Panc1 (cell line): ENCODE measurements at regions not wholly inside any gene's neighbourhood (a gene's known extent, or its start where the extent isn't known, plus 50 kb on each side); places are given as distances from the start of the nearest gene placed in this dataset.

Source experiments
- ATAC-seq: fragments of 200-7000 bp; cut with Tn5 transposase; 2 replicates; pipeline ENCODE4 v1.9.1; 2020; ENCODE audit warnings: mild to moderate bottlenecking, moderate library complexity
- BruUV-seq: library from RNA; stranded (reverse); fragments of 400-500 nt; replicated peaks from 2 replicates; lab custom pipeline; 2021; lab: Mats Ljungman, UMichigan
- CTCF ChIA-PET: fragments of 300-600 bp; sonication (Branson Sonifier 250); formaldehyde crosslinking; loops from one replicate; lab custom pipeline; 2022; ENCODE audit warnings: antibody characterized with exemption; lab: Charles Lee
- POLR2A ChIA-PET: fragments of 300-600 bp; sonication (Branson Sonifier 250); formaldehyde crosslinking; loops from one replicate; lab custom pipeline; 2022; ENCODE audit warnings: antibody characterized with exemption; lab: Charles Lee
- DNase-seq: peaks from one replicate; pipeline ENCODE4 v3.0.0-alpha.2; 2010; ENCODE audit warnings: low read depth, low spot score
- H3K27ac ChIP-seq: 2 replicates; pipeline ENCODE4 v1.5.1; 2011; ENCODE audit warnings: mild to moderate bottlenecking, low read length, inconsistent platforms
- H3K27me3 ChIP-seq: fragments of 200-500 bp; sonication (Bioruptor generic); 2 replicates; pipeline ENCODE4 v1.6.0; 2014; ENCODE audit warnings: low read length, inconsistent platforms; ENCODE audit not compliant: control insufficient read depth, insufficient read depth
- H3K36me3 ChIP-seq: fragments of 200-500 bp; sonication (Bioruptor generic); 2 replicates; pipeline ENCODE4 v1.5.1; 2014; ENCODE audit warnings: inconsistent platforms, mild to moderate bottlenecking, low read length, moderate library complexity; ENCODE audit not compliant: control insufficient read depth, insufficient read depth
- H3K4me1 ChIP-seq: 2 replicates; pipeline ENCODE4 v1.5.1; 2011; ENCODE audit warnings: inconsistent platforms, mild to moderate bottlenecking, low read length, moderate library complexity; ENCODE audit not compliant: control insufficient read depth, insufficient read depth
- H3K4me3 ChIP-seq, 2 experiments: 2 replicates each; pipeline ENCODE4 v1.5.1; 2011 to 2012; ENCODE audit warnings: low read depth in 2 of 2, low read length in 2 of 2, mild to moderate bottlenecking in 2 of 2, inconsistent platforms in 1 of 2, moderate library complexity in 1 of 2
- H3K9me3 ChIP-seq: fragments of 200-500 bp; sonication (Bioruptor generic); 2 replicates; pipeline ENCODE4 v1.5.1; 2014; ENCODE audit warnings: low read depth, mild to moderate bottlenecking, inconsistent platforms, low read length, moderate library complexity; ENCODE audit not compliant: control insufficient read depth, insufficient read depth
- POLR2AphosphoS5 ChIP-seq: IDR thresholded peaks from 2 replicates; pipeline ENCODE4 v1.6.1; 2012; ENCODE audit warnings: mild to moderate bottlenecking, low read depth, low read length, moderate library complexity
- REST ChIP-seq, 2 experiments: IDR thresholded peaks; 2 replicates each; pipeline ENCODE4 v1.6.1; 2011 to 2012; ENCODE audit warnings: low read depth in 2 of 2, control low read depth in 1 of 2, low read length in 1 of 2, mild to moderate bottlenecking in 1 of 2, moderate library complexity in 1 of 2; ENCODE audit not compliant: insufficient read depth in 1 of 2
- SIN3A ChIP-seq: IDR thresholded peaks from 2 replicates; pipeline ENCODE4 v1.6.1; 2012; ENCODE audit warnings: low read depth, mild to moderate bottlenecking, low read length, moderate library complexity, borderline replicate concordance; ENCODE audit not compliant: insufficient read depth
- TCF7L2 ChIP-seq: IDR thresholded peaks from 2 replicates; pipeline ENCODE4 v1.6.1; 2011; ENCODE audit warnings: mild to moderate bottlenecking, low read depth, low read length, inconsistent platforms
- in situ Hi-C: cut with HindIII; loops from 2 replicates; pipeline ENCODE4 v1.10.0; 2016; ENCODE audit warnings: low sequenced_read_pairs, low pct_unique_long_range_greater_than_20kb
- intact Hi-C: fragments of 100-400 bp; cut with micrococcal nuclease; formaldehyde crosslinking; loops from one replicate; pipeline ENCODE4 v1.10.0; 2022; ENCODE audit not compliant: unreplicated experiment
- TF ChIP-seq, protein P1 (sequence below): fragments of 450-650 bp; IDR thresholded peaks from 2 replicates; pipeline ENCODE4 v1.5.1; 2017; ENCODE audit warnings: mild to moderate bottlenecking

GRCh38 chr3:94673876-94674275 is 611.0 kb downstream of the NSUN3 start:
- H3K4me3 ChIP-seq: no peak overlapping the region
- no peaks in the 10 kb centered on the region for H3K4me1 ChIP-seq
- DNase-seq (no peak), ATAC-seq (no peak)
- ChIA-PET CTCF (no interaction called here), POLR2A (no interaction called here)
- no peak for TF ChIP-seq TCF7L2
- TF ChIP-seq SIN3A: no peak
- no peak for TF ChIP-seq POLR2AphosphoS5
- no peak for TF ChIP-seq REST (IDR thresholded peaks at IDR 0.05; ENCODE audit: insufficient read depth in 1 of 2, low read depth in 2 of 2, low read length in 1 of 2)
- TF ChIP-seq, protein P1, sequence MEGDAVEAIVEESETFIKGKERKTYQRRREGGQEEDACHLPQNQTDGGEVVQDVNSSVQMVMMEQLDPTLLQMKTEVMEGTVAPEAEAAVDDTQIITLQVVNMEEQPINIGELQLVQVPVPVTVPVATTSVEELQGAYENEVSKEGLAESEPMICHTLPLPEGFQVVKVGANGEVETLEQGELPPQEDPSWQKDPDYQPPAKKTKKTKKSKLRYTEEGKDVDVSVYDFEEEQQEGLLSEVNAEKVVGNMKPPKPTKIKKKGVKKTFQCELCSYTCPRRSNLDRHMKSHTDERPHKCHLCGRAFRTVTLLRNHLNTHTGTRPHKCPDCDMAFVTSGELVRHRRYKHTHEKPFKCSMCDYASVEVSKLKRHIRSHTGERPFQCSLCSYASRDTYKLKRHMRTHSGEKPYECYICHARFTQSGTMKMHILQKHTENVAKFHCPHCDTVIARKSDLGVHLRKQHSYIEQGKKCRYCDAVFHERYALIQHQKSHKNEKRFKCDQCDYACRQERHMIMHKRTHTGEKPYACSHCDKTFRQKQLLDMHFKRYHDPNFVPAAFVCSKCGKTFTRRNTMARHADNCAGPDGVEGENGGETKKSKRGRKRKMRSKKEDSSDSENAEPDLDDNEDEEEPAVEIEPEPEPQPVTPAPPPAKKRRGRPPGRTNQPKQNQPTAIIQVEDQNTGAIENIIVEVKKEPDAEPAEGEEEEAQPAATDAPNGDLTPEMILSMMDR: no peak
- intact Hi-C loops (no loop called here), in situ Hi-C loops (no loop called here)
- BruUV-seq: no TSS peak
- H3K27ac ChIP-seq: no peak overlapping the region
- H3K27me3 ChIP-seq: no peaks in the 10 kb centered on the region
- peaks cover 3% of the 10 kb centered on the region; the same call in 1 of the 2 replicates for H3K9me3 ChIP-seq
- H3K36me3 ChIP-seq: no peaks in the 10 kb centered on the region

GRCh38 chr3:94686208-94686607 is 623.3 kb downstream of the NSUN3 start:
- intact Hi-C loops: no loop called here
- Histone ChIP-seq H3K9me3 (no peaks in the 10 kb centered on the region), H3K27ac (no peak overlapping the region), H3K4me1 (no peaks in the 10 kb centered on the region), H3K36me3 (no peaks in the 10 kb centered on the region), H3K4me3 (no peak overlapping the region), H3K27me3 (no peaks in the 10 kb centered on the region)
- ATAC-seq: no peak
- TF ChIP-seq, protein P1: no peak
- DNase-seq: no peak
- in situ Hi-C loops: no loop called here
- POLR2A ChIA-PET: no interaction called here
- BruUV-seq: no TSS peak
- CTCF ChIA-PET: no interaction called here
